ENCODE measurements at regions not wholly inside any gene's neighbourhood (a gene's known extent, or its start where the extent isn't known, plus 50 kb on each side); places are given as distances from the start of the nearest gene placed in this dataset.
A peak's percentile ranks its signal among the peaks of the same experiment; 100 is the strongest.

DNA sequence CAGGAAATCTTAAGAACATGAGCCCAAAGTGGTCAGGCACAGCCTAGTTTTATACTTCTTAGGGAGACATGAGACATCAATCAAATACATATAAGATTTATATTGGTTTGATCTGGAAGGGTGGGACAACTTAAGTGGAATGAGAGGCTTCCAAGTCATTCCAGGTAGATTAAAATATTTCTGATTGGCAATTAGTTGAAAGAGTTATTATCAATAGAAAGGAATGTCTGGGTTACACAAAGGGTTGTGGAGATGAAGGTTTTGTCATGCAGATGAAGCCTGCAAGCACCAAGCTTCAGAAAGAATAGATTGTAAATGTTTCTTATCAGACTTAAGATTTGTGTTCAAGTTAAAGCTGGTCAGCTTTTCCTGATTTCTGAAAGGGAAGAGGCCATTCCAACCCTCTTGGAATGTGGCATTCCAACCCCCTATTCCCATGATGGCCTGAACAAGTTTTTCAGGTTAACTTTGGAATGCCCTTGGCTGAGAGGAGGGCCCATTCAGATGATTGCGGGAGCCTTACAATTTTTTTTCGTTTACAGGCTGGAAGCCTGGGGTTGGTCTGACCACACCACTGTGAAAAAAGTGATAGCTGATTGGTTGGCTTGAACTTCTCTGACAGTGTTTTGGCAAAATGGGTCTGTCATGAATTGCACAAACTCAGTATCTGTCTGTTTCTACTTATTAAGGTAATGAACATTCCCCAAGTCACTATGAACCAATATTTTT lies 245.6 kb upstream of the RAI14 start:
- H3K27me3 Mint-ChIP-seq (ENCODE audit: insufficient read depth, low read depth, poor library complexity) = peaks cover 6% of the 10 kb centered on the region
- Histone ChIP-seq H3K27ac (ENCODE audit: low read depth) (peak overlapping the region; percentile 99), H3K4me2 (peak overlapping the region; percentile 42), H3F3A (replicated peaks; ENCODE audit: low read depth) (peaks cover 7% of the 10 kb centered on the region; the same call in 1 of the 2 replicates), H3K79me2 (replicated peaks; ENCODE audit: insufficient read depth) (no peaks in the 10 kb centered on the region), H3K36me3 (ENCODE audit: insufficient read depth) (no peaks in the 10 kb centered on the region), H3K9me2 (ENCODE audit: insufficient read depth) (peaks cover 8% of the 10 kb centered on the region), H2AFZ (no peak overlapping the region), H3K4me1 (ENCODE audit: insufficient read depth) (peaks cover 30% of the 10 kb centered on the region), H3K4me3 (peak overlapping the region; percentile 14; the same call in 1 of the 2 replicates), H3K27me3 (ENCODE audit: insufficient read depth) (no peaks in the 10 kb centered on the region), H4K20me1 (replicated peaks; ENCODE audit: insufficient read depth) (no peaks in the 10 kb centered on the region)
- TF ChIP-seq, protein P1, sequence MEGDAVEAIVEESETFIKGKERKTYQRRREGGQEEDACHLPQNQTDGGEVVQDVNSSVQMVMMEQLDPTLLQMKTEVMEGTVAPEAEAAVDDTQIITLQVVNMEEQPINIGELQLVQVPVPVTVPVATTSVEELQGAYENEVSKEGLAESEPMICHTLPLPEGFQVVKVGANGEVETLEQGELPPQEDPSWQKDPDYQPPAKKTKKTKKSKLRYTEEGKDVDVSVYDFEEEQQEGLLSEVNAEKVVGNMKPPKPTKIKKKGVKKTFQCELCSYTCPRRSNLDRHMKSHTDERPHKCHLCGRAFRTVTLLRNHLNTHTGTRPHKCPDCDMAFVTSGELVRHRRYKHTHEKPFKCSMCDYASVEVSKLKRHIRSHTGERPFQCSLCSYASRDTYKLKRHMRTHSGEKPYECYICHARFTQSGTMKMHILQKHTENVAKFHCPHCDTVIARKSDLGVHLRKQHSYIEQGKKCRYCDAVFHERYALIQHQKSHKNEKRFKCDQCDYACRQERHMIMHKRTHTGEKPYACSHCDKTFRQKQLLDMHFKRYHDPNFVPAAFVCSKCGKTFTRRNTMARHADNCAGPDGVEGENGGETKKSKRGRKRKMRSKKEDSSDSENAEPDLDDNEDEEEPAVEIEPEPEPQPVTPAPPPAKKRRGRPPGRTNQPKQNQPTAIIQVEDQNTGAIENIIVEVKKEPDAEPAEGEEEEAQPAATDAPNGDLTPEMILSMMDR (conservative IDR thresholded peaks at IDR 0.05; ENCODE audit: low read depth in 2 of 2) = no peak
- no peak for TF ChIP-seq STAT1 (IDR thresholded peaks at IDR 0.05; ENCODE audit: unreplicated experiment)
- 0 out of 2 replicates have a peak, but pooled peaks have one; percentile 23 for TF ChIP-seq NANOG (IDR thresholded peaks at IDR 0.05; ENCODE audit: borderline replicate concordance)
- no peak for TF ChIP-seq EZH2phosphoT487 (IDR thresholded peaks at IDR 0.05; ENCODE audit: unreplicated experiment)
- TF ChIP-seq, protein P2, sequence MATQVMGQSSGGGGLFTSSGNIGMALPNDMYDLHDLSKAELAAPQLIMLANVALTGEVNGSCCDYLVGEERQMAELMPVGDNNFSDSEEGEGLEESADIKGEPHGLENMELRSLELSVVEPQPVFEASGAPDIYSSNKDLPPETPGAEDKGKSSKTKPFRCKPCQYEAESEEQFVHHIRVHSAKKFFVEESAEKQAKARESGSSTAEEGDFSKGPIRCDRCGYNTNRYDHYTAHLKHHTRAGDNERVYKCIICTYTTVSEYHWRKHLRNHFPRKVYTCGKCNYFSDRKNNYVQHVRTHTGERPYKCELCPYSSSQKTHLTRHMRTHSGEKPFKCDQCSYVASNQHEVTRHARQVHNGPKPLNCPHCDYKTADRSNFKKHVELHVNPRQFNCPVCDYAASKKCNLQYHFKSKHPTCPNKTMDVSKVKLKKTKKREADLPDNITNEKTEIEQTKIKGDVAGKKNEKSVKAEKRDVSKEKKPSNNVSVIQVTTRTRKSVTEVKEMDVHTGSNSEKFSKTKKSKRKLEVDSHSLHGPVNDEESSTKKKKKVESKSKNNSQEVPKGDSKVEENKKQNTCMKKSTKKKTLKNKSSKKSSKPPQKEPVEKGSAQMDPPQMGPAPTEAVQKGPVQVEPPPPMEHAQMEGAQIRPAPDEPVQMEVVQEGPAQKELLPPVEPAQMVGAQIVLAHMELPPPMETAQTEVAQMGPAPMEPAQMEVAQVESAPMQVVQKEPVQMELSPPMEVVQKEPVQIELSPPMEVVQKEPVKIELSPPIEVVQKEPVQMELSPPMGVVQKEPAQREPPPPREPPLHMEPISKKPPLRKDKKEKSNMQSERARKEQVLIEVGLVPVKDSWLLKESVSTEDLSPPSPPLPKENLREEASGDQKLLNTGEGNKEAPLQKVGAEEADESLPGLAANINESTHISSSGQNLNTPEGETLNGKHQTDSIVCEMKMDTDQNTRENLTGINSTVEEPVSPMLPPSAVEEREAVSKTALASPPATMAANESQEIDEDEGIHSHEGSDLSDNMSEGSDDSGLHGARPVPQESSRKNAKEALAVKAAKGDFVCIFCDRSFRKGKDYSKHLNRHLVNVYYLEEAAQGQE (IDR thresholded peaks at IDR 0.05; ENCODE audit: unreplicated experiment) = peak; percentile 30
- TF ChIP-seq, protein P3, sequence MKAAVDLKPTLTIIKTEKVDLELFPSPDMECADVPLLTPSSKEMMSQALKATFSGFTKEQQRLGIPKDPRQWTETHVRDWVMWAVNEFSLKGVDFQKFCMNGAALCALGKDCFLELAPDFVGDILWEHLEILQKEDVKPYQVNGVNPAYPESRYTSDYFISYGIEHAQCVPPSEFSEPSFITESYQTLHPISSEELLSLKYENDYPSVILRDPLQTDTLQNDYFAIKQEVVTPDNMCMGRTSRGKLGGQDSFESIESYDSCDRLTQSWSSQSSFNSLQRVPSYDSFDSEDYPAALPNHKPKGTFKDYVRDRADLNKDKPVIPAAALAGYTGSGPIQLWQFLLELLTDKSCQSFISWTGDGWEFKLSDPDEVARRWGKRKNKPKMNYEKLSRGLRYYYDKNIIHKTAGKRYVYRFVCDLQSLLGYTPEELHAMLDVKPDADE (IDR thresholded peaks at IDR 0.05) = no peak
- 0 out of 2 replicates have a peak, but pooled peaks have one; percentile 6 for TF ChIP-seq POLR2AphosphoS5 (IDR thresholded peaks at IDR 0.05; ENCODE audit: low read depth)
- TF ChIP-seq, protein P4, sequence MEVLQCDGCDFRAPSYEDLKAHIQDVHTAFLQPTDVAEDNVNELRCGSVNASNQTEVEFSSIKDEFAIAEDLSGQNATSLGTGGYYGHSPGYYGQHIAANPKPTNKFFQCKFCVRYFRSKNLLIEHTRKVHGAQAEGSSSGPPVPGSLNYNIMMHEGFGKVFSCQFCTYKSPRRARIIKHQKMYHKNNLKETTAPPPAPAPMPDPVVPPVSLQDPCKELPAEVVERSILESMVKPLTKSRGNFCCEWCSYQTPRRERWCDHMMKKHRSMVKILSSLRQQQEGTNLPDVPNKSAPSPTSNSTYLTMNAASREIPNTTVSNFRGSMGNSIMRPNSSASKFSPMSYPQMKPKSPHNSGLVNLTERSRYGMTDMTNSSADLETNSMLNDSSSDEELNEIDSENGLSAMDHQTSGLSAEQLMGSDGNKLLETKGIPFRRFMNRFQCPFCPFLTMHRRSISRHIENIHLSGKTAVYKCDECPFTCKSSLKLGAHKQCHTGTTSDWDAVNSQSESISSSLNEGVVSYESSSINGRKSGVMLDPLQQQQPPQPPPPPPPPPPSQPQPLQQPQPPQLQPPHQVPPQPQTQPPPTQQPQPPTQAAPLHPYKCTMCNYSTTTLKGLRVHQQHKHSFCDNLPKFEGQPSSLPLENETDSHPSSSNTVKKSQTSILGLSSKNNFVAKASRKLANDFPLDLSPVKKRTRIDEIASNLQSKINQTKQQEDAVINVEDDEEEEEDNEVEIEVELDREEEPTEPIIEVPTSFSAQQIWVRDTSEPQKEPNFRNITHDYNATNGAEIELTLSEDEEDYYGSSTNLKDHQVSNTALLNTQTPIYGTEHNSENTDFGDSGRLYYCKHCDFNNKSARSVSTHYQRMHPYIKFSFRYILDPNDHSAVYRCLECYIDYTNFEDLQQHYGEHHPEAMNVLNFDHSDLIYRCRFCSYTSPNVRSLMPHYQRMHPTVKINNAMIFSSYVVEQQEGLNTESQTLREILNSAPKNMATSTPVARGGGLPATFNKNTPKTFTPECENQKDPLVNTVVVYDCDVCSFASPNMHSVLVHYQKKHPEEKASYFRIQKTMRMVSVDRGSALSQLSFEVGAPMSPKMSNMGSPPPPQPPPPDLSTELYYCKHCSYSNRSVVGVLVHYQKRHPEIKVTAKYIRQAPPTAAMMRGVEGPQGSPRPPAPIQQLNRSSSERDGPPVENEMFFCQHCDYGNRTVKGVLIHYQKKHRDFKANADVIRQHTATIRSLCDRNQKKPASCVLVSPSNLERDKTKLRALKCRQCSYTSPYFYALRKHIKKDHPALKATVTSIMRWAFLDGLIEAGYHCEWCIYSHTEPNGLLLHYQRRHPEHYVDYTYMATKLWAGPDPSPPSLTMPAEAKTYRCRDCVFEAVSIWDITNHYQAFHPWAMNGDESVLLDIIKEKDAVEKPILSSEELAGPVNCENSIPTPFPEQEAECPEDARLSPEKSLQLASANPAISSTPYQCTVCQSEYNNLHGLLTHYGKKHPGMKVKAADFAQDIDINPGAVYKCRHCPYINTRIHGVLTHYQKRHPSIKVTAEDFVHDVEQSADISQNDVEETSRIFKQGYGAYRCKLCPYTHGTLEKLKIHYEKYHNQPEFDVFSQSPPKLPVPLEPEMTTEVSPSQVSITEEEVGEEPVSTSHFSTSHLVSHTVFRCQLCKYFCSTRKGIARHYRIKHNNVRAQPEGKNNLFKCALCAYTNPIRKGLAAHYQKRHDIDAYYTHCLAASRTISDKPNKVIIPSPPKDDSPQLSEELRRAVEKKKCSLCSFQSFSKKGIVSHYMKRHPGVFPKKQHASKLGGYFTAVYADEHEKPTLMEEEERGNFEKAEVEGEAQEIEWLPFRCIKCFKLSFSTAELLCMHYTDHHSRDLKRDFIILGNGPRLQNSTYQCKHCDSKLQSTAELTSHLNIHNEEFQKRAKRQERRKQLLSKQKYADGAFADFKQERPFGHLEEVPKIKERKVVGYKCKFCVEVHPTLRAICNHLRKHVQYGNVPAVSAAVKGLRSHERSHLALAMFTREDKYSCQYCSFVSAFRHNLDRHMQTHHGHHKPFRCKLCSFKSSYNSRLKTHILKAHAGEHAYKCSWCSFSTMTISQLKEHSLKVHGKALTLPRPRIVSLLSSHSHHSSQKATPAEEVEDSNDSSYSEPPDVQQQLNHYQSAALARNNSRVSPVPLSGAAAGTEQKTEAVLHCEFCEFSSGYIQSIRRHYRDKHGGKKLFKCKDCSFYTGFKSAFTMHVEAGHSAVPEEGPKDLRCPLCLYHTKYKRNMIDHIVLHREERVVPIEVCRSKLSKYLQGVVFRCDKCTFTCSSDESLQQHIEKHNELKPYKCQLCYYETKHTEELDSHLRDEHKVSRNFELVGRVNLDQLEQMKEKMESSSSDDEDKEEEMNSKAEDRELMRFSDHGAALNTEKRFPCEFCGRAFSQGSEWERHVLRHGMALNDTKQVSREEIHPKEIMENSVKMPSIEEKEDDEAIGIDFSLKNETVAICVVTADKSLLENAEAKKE (CRISPR knock-in tag; IDR thresholded peaks at IDR 0.05) = peak; percentile 76
- no peak for TF ChIP-seq ZNF114 (CRISPR knock-in tag; IDR thresholded peaks at IDR 0.05)
- TF ChIP-seq EZH2 (IDR thresholded peaks at IDR 0.05; ENCODE audit: low read depth, unreplicated experiment) = no peak
- TF ChIP-seq CREB1 (CRISPR knock-in tag; IDR thresholded peaks at IDR 0.05; ENCODE audit: low read depth) = peak; percentile 40
- peak overlapping the region; percentile 95 for H3K27ac Mint-ChIP-seq
- H3K4me3 Mint-ChIP-seq = no peak overlapping the region
- peak; percentile 64 for ATAC-seq
- H3K36me3 Mint-ChIP-seq (ENCODE audit: low read depth) = peaks cover 44% of the 10 kb centered on the region
- peaks cover 50% of the 10 kb centered on the region for H3K4me1 Mint-ChIP-seq
- H3K9me3 Mint-ChIP-seq = peaks cover 44% of the 10 kb centered on the region
- peak; percentile 93 for DNase-seq (ENCODE audit: low spot score)

All from GM23338 (cell line).